MM.1S (cell line): ENCODE measurements at regions not wholly inside any gene's neighbourhood (a gene's known extent, or its start where the extent isn't known, plus 50 kb on each side); places are given as distances from the start of the nearest gene placed in this dataset.

ENCODE experiments used
- EZH2 ChIP-seq: fragments of 300-600 bp; sonication (generic); optimal IDR thresholded peaks from 2 replicates; pipeline ENCODE3; 2017; ENCODE audit warnings: low read depth, mild to moderate bottlenecking, antibody characterized with exemption, low read length, mixed read lengths
- EZH2phosphoT487 ChIP-seq: fragments of 300-600 bp; sonication (generic); IDR thresholded peaks from 2 replicates; pipeline ENCODE4 v1.6.1; 2018; ENCODE audit warnings: antibody characterized with exemption, low read length
- TF ChIP-seq, protein P1 (sequence below): fragments of 300-600 bp; sonication (generic); IDR thresholded peaks from 2 replicates; pipeline ENCODE4 v1.5.1; 2016; ENCODE audit warnings: antibody characterized with exemption, low read length, mixed read lengths

DNA sequence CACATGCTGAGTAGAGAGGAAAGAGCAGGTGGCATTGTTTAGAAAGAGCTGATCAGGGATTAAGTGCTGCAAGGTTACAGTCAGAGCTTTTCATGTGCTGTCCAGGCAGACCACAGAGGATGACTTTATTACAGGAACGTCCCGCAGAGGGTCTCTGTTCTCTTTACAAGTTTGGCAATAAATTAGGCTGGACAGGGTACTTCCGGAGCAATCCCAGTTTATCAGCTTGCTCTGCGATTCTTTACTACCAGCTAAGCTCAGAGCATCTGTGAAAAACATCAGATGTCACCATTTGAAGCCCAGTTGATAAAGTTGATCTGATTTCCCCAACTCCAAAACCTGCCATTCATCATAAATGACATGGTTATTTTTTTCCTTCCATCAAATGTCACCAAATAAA, 633.1 kb downstream of the NLGN4X start:
- TF ChIP-seq, protein P1, sequence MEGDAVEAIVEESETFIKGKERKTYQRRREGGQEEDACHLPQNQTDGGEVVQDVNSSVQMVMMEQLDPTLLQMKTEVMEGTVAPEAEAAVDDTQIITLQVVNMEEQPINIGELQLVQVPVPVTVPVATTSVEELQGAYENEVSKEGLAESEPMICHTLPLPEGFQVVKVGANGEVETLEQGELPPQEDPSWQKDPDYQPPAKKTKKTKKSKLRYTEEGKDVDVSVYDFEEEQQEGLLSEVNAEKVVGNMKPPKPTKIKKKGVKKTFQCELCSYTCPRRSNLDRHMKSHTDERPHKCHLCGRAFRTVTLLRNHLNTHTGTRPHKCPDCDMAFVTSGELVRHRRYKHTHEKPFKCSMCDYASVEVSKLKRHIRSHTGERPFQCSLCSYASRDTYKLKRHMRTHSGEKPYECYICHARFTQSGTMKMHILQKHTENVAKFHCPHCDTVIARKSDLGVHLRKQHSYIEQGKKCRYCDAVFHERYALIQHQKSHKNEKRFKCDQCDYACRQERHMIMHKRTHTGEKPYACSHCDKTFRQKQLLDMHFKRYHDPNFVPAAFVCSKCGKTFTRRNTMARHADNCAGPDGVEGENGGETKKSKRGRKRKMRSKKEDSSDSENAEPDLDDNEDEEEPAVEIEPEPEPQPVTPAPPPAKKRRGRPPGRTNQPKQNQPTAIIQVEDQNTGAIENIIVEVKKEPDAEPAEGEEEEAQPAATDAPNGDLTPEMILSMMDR: no peak
- TF ChIP-seq EZH2 (no peak), EZH2phosphoT487 (no peak)
